H1 (cell line): ENCODE measurements at regions not wholly inside any gene's neighbourhood (a gene's known extent, or its start where the extent isn't known, plus 50 kb on each side); places are given as distances from the start of the nearest gene placed in this dataset.

Source experiments
- CTCF ChIA-PET: fragments of 300-600 bp; sonication (Branson Sonifier 250); formaldehyde crosslinking; loops from one replicate; lab custom pipeline; 2021; ENCODE audit not compliant: partially characterized antibody; lab: Charles Lee
- POLR2A ChIA-PET: fragments of 300-600 bp; sonication (Branson Sonifier 250); formaldehyde crosslinking; loops from one replicate; lab custom pipeline; 2021; ENCODE audit warnings: inconsistent platforms; ENCODE audit not compliant: partially characterized antibody; lab: Charles Lee
- DNase-seq, 2 experiments: peaks; one replicate each; pipeline versions ENCODE4 v3.0.0 to v3.0.0-alpha.2; 2010 to 2022; ENCODE audit warnings: low spot score in 2 of 2, low read depth in 1 of 2, mixed read lengths in 1 of 2
- FAIRE-seq: peaks from 2 replicates; lab custom pipeline; 2011; peaks lifted over from hg19 to GRCh38; lab: Jason Lieb, UNC
- H2AFZ ChIP-seq: 2 replicates; pipeline ENCODE4 v1.8.1; 2012; ENCODE audit warnings: low read length, inconsistent platforms
- H2AK5ac ChIP-seq: 2 replicates; pipeline ENCODE4 v1.6.1; 2013; ENCODE audit warnings: low read depth, low read length
- H2BK120ac ChIP-seq: replicated peaks from 2 replicates; pipeline ENCODE3; 2013; ENCODE audit warnings: low read depth, low read length, inconsistent platforms
- H2BK12ac ChIP-seq: 2 replicates; pipeline ENCODE4 v1.6.1; 2013; ENCODE audit warnings: low read depth, low read length
- H2BK15ac ChIP-seq: 2 replicates; pipeline ENCODE4 v1.6.1; 2013; ENCODE audit warnings: low read length
- H2BK20ac ChIP-seq: 2 replicates; pipeline ENCODE4 v1.6.1; 2013; ENCODE audit warnings: low read length
- H2BK5ac ChIP-seq: 2 replicates; pipeline ENCODE4 v1.6.1; 2013; ENCODE audit warnings: low read depth, low read length
- H3K14ac ChIP-seq: 2 replicates; pipeline ENCODE4 v1.6.1; 2013; ENCODE audit warnings: inconsistent platforms; ENCODE audit not compliant: insufficient read length
- H3K18ac ChIP-seq: 2 replicates; pipeline ENCODE4 v1.6.1; 2013; ENCODE audit warnings: low read length; ENCODE audit errors: extremely low read depth
- H3K23ac ChIP-seq: 2 replicates; pipeline ENCODE4 v1.6.1; 2013; ENCODE audit warnings: inconsistent platforms; ENCODE audit not compliant: insufficient read length
- H3K23me2 ChIP-seq: 2 replicates; pipeline ENCODE4 v1.6.1; 2013; ENCODE audit warnings: low read depth, low read length
- H3K27ac ChIP-seq: 2 replicates; pipeline ENCODE4 v1.6.1; 2011; ENCODE audit warnings: low read depth, low read length, inconsistent platforms
- H3K27me3 ChIP-seq, 4 experiments: replicated peaks in 1 of 4; 1 replicate in 1 of 4; 2 replicates in 3 of 4; pipeline versions ENCODE4 v1.6.1 to v1.8.1; 2011 to 2013; ENCODE audit warnings: low read length in 3 of 4, mild to moderate bottlenecking in 3 of 4, inconsistent platforms in 2 of 4, mixed read lengths in 2 of 4, moderate library complexity in 1 of 4; ENCODE audit not compliant: control insufficient read depth in 3 of 4, insufficient read depth in 3 of 4; ENCODE audit errors: extremely low read depth in 1 of 4
- H3K36me3 ChIP-seq, 4 experiments: 2 replicates each; pipeline versions ENCODE4 v1.6.1 to v1.8.1; 2011 to 2013; ENCODE audit warnings: mild to moderate bottlenecking in 4 of 4, low read length in 3 of 4, moderate library complexity in 2 of 4, control low read depth in 1 of 4, inconsistent platforms in 1 of 4; ENCODE audit not compliant: insufficient read depth in 4 of 4, control insufficient read depth in 2 of 4
- H3K4ac ChIP-seq: replicated peaks from 2 replicates; pipeline ENCODE3; 2013; ENCODE audit warnings: low read length, low read depth, mixed read lengths, inconsistent platforms; ENCODE audit not compliant: insufficient read length
- H3K4me1 ChIP-seq, 4 experiments: replicated peaks in 1 of 4; 1 replicate in 1 of 4; 2 replicates in 3 of 4; pipeline versions ENCODE4 v1.6.1 to v1.8.1; 2011 to 2013; ENCODE audit warnings: low read length in 3 of 4, inconsistent platforms in 2 of 4, mixed read lengths in 1 of 4; ENCODE audit not compliant: insufficient read depth in 4 of 4, control insufficient read depth in 3 of 4
- H3K4me2 ChIP-seq, 2 experiments: 2 replicates each; pipeline versions ENCODE4 v1.6.1 to v1.8.1; 2011 to 2013; ENCODE audit warnings: low read depth in 2 of 2, low read length in 2 of 2, control low read depth in 1 of 2, inconsistent platforms in 1 of 2, mild to moderate bottlenecking in 1 of 2; ENCODE audit not compliant: insufficient read depth in 1 of 2
- H3K4me3 ChIP-seq, 4 experiments: fragments of 200-600, 300-600 bp in 1 of 4; sonication (generic), shearing (Covaris generic), sonication (Bioruptor Twin) in 1 of 4; 2 replicates each; pipeline versions ENCODE4 v1.5.1 to v1.8.1; 2011 to 2016; ENCODE audit warnings: low read length in 4 of 4, low read depth in 3 of 4, control low read depth in 2 of 4, inconsistent platforms in 2 of 4, mild to moderate bottlenecking in 2 of 4, mixed read lengths in 1 of 4, moderate library complexity in 1 of 4; ENCODE audit not compliant: insufficient read depth in 2 of 4; ENCODE audit errors: extremely low read depth in 1 of 4
- H3K56ac ChIP-seq: replicated peaks from 2 replicates; pipeline ENCODE3; 2013; ENCODE audit warnings: low read depth, mild to moderate bottlenecking, mixed read lengths, low read length, inconsistent platforms; ENCODE audit not compliant: insufficient read length
- H3K79me1 ChIP-seq: 2 replicates; pipeline ENCODE4 v1.6.1; 2013; ENCODE audit warnings: low read depth, low read length, control low read depth
- H3K79me2 ChIP-seq, 2 experiments: 2 replicates each; pipeline versions ENCODE4 v1.6.1 to v1.8.1; 2012 to 2013; ENCODE audit warnings: low read length in 2 of 2, mild to moderate bottlenecking in 2 of 2, inconsistent platforms in 1 of 2; ENCODE audit not compliant: insufficient read depth in 2 of 2, control insufficient read depth in 1 of 2
- H3K9ac ChIP-seq, 4 experiments: replicated peaks in 1 of 4; 1 replicate in 1 of 4; 2 replicates in 3 of 4; pipeline versions ENCODE4 v1.6.1 to v1.8.1; 2011 to 2013; ENCODE audit warnings: low read depth in 3 of 4, low read length in 3 of 4, control low read depth in 2 of 4, mild to moderate bottlenecking in 2 of 4, moderate library complexity in 2 of 4, inconsistent platforms in 1 of 4; ENCODE audit errors: extremely low read depth in 1 of 4
- H3K9me3 ChIP-seq, 2 experiments: 2 replicates each; pipeline versions ENCODE4 v1.6.1 to v1.8.1; 2012 to 2013; ENCODE audit warnings: mild to moderate bottlenecking in 2 of 2, moderate library complexity in 2 of 2, control low read depth in 1 of 2, inconsistent platforms in 1 of 2, low read depth in 1 of 2, low read length in 1 of 2, mixed read lengths in 1 of 2; ENCODE audit not compliant: insufficient read depth in 2 of 2
- H4K20me1 ChIP-seq, 2 experiments: replicated peaks in 1 of 2; 2 replicates each; pipeline versions ENCODE3 to v1.8.1; 2011 to 2013; ENCODE audit warnings: inconsistent platforms in 2 of 2, low read length in 2 of 2, mild to moderate bottlenecking in 1 of 2; ENCODE audit not compliant: insufficient read depth in 2 of 2, control insufficient read depth in 1 of 2
- H4K5ac ChIP-seq: 2 replicates; pipeline ENCODE4 v1.6.1; 2013; ENCODE audit warnings: low read length, low read depth, mixed read lengths, inconsistent platforms; ENCODE audit not compliant: insufficient read length
- H4K8ac ChIP-seq: 2 replicates; pipeline ENCODE4 v1.8.0; 2013; ENCODE audit warnings: mild to moderate bottlenecking, moderate library complexity, low read length, inconsistent platforms; ENCODE audit not compliant: insufficient read depth; ENCODE audit errors: extremely low read depth
- H4K91ac ChIP-seq: replicated peaks from 2 replicates; pipeline ENCODE3; 2013; ENCODE audit warnings: low read length, mixed read lengths, inconsistent platforms; ENCODE audit not compliant: insufficient read length
- EZH2 ChIP-seq: fragments of 200-600 bp; sonication (generic); IDR thresholded peaks from 2 replicates; pipeline ENCODE4 v1.7.1; 2012; ENCODE audit warnings: low read depth, mild to moderate bottlenecking, moderate library complexity, low read length, inconsistent platforms; ENCODE audit not compliant: severe bottlenecking
- POLR2AphosphoS5 ChIP-seq: IDR thresholded peaks from 2 replicates; pipeline ENCODE4 v1.6.1; 2011; ENCODE audit warnings: low read depth, low read length
- SP2 ChIP-seq: IDR thresholded peaks from 2 replicates; pipeline ENCODE4 v1.6.1; 2012; ENCODE audit warnings: mild to moderate bottlenecking, low read length, inconsistent platforms
- TBP ChIP-seq: IDR thresholded peaks from 2 replicates; pipeline ENCODE4 v1.6.1; 2011; ENCODE audit warnings: low read depth, low read length, improper control_type of control experiment
- WGBS, 2 experiments: shearing (Covaris generic) in 1 of 2; methylation state at CpG; one replicate each; pipeline versions ENCODE4 v1.1.6 to v1.1.7; 2013 to 2015; ENCODE audit warnings: low lambda C conversion rate in 2 of 2, mixed read lengths in 2 of 2, inconsistent platforms in 1 of 2, low coverage in 1 of 2, missing lambda C conversion rate in 1 of 2; ENCODE audit not compliant: insufficient replicate concordance in 2 of 2, insufficient coverage in 1 of 2, insufficient read length in 1 of 2; ENCODE audit errors: extremely low coverage in 1 of 2, missing lambda C conversion rate in 1 of 2; 5-methylcytosine and 5-hydroxymethylcytosine counted together

DNA sequence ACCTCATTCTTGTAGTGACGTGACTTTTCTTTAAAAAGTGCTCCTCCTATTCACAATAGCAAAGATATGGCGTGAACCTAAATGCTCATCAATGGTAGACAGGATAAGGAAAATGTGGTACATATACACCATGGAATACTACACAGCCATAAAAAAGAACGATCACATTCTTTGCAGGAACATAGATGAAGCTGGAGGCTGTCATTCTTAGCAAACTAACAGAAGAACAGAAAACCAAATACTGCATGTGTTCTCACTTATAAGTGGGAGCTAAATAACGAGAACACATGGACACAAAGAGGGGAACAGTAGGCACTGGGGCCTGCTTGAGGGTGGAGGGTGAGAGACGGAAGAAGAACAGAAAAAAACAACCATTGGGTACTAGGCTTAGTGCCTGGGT is 59.9 kb upstream of the FGFR2 start:
- no peaks in the 10 kb centered on the region for H3K79me1 ChIP-seq
- 88% methylated on average over 5 of the region's 5 CpGs; no CpG with 5 or more reads in 1 of the 2 experiments for WGBS, 2 experiments
- H3K14ac ChIP-seq: no peak overlapping the region
- no peaks in the 10 kb centered on the region for H4K20me1 ChIP-seq
- no peak overlapping the region for H2AFZ ChIP-seq
- no peaks in the 10 kb centered on the region for H3K9me3 ChIP-seq
- no peak overlapping the region for H3K4me3 ChIP-seq
- H2AK5ac ChIP-seq: no peak overlapping the region
- no peak overlapping the region for H3K4ac ChIP-seq
- no peak overlapping the region for H2BK15ac ChIP-seq
- DNase-seq: no peak
- no peak overlapping the region for H3K18ac ChIP-seq
- POLR2A ChIA-PET: no interaction called here
- H4K91ac ChIP-seq: no peak overlapping the region
- no peak overlapping the region for H2BK12ac ChIP-seq
- H2BK5ac ChIP-seq: no peak overlapping the region
- H3K4me1 ChIP-seq: peaks cover 0 to 4% (median 0%) of the 10 kb centered on the region in 4 experiments; a peak in 1 of 7 replicates
- H3K23me2 ChIP-seq: no peaks in the 10 kb centered on the region
- FAIRE-seq: no peak
- no peaks in the 10 kb centered on the region for H3K27me3 ChIP-seq
- H3K36me3 ChIP-seq: no peaks in the 10 kb centered on the region
- no peak overlapping the region for H3K9ac ChIP-seq
- H4K8ac ChIP-seq: no peak overlapping the region
- H3K56ac ChIP-seq: no peak overlapping the region
- H2BK120ac ChIP-seq: no peak overlapping the region
- H3K27ac ChIP-seq: no peak overlapping the region
- TF ChIP-seq TBP (no peak), SP2 (no peak), EZH2 (no peak), POLR2AphosphoS5 (no peak)
- TF ChIP-seq, all 59 proteins: peak for 0
- H3K23ac ChIP-seq: no peak overlapping the region
- H3K79me2 ChIP-seq: no peaks in the 10 kb centered on the region
- H2BK20ac ChIP-seq: no peak overlapping the region
- CTCF ChIA-PET: interaction anchor here (1.3 to 3.2 kb wide), 4 partner anchors 9 to 71 kb away, joined by 3 to 8 read pairs (median 4); no protein-coding TSS in a partner anchor
- H4K5ac ChIP-seq: no peak overlapping the region
- no peak overlapping the region for H3K4me2 ChIP-seq
